GM18868 (cell line): ENCODE measurements at regions not wholly inside any gene's neighbourhood (a gene's known extent, or its start where the extent isn't known, plus 50 kb on each side); places are given as distances from the start of the nearest gene placed in this dataset.
"Not testable (repeated sequence)": the region's sequence is repeated elsewhere in the genome, so short reads cannot be mapped to it uniquely, and the experiment has no call there.

ENCODE experiments used
- ATAC-seq: cut with Tn5 transposase; IDR thresholded peaks from one replicate; pipeline ENCODE4 v1.9.1; 2021; ENCODE audit warnings: mild to moderate bottlenecking, moderate library complexity; ENCODE audit not compliant: unreplicated experiment

DNA sequence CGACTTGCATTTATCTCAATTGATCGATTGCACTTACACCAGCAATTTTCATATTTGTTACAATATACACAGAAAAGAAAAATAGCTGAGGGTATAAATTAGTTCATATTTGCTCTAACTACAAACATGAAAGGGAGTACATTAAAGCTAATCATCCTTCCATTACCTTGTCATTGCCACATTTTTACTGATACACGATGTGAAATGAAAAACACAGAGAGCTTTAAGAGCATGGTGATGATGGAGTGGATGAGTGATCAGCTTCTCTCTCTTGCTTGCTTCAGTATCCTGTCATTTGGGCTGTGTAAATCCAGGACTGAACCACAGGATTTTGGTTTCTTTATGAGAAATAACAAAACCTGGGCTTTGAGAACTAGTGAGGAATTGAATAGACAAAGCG, 1207.5 kb upstream of the GOT2 start:
- no peak for ATAC-seq

DNA sequence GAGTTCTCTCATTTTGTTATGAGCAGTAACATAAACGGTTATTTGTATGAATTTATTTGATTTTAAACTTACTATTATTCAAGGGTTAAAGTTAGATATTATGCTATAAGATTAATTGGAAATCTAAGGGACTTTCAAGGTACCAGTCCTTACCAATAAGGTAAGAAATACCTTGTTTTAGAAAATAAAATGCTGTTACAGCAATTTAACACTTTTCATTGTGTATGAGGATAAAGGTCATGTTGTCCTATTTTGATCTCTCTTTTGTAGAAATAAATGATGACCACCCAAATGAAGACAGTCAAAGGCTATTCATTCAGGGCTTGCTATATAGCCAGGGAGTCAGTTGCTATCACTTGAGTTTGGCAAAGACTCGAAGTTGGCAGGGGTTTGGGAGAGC, 1185.9 kb upstream of the GOT2 start:
- ATAC-seq, result no peak

DNA sequence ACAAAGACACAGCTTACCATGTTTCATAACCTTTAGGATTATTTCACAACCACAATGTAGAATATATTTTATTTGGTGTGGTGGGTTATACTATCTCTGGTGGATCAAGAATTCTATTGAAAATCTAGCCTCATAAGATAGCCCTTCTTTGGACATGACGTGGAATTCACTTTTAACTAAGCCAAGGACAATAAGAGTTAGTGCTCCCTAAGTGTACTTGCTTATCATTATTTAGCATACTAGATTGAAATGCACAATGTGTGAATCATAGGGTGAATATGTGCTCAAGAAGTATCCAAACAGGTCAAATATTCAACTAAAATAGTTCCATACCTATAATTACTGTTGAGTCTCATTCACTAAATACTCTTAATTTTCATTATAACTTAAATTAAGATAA, 1179.5 kb upstream of the GOT2 start:
- no peak for ATAC-seq

DNA sequence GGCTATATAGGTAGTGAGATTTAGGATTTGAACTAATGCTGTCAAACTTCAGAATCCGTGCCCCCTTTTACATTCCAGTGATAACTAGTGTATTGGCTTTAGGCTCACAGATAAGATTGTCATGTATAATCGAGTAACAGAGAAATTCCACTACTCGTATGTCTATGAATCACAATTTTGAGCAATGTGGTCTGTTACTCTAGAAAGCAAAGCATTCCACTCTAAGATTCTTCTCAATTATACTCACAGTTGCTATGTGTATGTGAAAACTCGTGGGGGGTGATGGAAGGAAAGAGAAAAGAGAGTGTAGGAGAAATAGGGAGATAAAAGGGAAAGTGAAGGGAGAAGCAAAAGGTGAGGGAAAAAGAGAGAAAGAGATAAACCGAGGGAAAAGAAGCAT, 1175.1 kb upstream of the GOT2 start:
- ATAC-seq, result no peak

DNA sequence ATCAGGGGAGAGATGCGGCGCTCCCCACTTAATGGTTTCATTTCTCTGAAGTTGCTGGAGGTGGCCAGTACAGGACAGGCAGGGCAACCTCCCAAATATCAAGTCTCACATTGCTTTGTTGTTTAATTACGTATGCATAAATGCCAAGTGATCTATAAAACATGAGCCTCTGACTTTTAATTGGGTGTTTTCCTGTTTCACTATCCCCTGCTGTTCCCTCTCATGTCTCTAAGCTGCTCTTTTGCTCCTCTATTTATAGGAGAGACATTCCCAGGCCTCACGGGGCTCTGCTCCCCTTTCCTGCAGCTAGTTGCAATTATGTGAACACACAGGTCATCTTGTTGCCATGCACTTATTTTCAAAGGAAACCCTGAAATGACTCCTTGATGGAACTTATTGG, 1173.5 kb upstream of the GOT2 start:
- ATAC-seq, result no peak

DNA sequence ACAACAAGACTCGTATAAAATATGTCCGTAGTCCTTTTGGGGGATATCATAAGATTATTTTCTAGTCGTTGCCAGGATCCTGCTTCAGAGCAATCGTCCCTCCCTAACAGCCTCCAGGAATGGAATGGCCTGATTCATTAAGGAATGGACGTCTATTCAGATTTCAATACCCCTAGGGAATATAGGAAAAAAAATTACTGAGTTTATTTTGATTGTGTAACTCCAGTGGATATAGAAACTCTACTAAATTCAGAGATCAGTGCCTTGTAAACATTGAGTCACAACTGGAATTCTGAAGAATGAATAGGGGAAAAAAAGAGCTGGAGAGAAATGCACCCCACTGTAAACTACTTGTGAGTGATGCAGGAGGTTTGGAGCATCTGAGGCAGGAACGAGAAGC, 1171.5 kb upstream of the GOT2 start:
- no peak for ATAC-seq

DNA sequence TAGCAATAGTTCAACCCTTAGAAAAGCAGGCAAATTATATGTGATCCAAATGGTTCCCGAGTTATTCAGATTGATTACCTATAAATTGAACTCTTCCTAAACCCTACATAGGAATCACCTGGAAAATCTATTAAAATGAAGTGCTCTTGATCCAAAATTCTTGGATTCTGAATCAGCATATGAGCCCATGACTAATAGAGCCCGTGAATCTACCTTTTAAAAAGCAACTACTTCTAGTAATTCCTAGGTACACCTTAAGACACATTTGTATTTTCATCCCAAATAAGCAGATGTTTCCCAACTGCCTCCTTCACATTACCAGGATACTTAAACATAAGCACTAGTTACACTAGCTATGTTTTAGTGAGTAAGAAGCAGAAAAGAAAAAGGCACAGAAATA, 1171.0 kb upstream of the GOT2 start:
- ATAC-seq, result no peak

DNA sequence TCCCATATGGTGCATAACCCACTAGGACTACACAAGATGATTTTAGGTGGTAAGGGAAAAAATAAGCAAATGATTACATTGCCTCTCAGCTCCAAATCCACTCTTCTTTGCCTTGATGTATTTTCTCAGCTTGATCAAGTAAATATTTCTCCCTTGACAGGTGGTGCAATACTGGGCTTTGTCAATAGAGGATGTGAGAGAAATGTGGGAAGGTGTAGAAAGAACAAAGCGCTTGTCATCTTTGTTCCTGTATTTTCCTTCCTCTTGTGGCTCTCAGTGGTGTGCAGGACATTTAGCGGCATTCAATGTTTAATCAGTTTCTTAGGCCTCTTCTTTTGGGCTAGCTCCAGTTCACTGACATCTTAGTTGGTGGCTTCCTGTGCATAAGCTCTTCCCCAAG, 1165.8 kb upstream of the GOT2 start:
- ATAC-seq, result no peak

DNA sequence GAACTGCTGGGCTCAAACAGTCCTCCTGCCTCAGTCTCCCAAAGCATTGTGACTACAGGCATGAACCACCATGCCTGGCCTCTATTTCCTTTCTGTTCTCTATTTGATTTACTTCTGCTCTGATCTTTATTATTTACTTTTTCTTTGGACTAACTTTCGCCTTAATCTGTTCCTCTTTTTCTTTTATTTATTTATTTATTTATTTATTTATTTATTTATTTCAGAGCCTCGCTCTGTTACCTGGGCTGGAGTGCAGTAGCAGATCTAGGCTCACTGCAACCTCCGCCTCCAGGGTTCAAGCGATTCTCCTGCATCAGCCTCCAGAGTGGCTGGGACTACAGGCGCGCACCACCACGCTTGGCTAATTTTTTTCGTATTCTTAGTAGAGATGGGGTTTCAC, 1158.3 kb upstream of the GOT2 start:
- ATAC-seq, result no peak

DNA sequence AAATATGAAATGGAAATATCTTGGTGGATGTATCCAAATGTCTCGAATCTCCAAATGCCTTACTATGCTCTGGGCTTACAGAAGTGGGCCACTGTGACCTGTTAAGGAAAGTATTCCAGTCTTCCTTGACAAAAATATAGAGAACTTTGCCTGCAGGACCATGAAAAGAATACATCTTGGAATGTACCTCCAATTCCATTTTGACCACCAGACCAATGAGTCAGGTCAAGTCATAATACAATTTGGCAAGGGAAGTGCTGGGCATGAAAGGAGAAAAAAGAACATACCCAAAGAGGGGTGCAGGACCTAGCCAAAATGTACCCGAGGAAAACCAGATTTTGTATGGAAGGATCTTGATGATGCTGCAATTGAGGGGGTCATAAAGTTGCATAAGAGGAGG, 1153.7 kb upstream of the GOT2 start:
- ATAC-seq, result no peak

DNA sequence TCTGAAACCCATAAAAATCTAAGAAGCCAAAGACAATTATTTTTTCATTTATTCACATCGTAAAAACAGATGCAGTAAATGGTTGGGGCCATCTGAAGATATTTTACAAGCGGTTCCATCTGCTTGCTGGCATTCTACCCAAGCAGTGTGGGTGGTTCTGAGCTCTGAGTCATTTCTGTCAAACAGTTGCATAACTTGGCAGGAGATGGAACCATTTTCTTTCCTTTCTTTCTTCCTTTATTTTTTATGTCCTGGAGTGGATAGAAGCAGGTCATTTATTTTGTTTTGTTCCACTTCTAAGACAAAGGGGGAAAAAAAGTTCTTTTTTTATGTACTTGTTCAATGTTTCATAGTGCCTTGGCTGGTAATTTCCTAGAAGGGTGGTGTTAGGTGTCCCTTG, 1151.9 kb upstream of the GOT2 start:
- no peak for ATAC-seq

DNA sequence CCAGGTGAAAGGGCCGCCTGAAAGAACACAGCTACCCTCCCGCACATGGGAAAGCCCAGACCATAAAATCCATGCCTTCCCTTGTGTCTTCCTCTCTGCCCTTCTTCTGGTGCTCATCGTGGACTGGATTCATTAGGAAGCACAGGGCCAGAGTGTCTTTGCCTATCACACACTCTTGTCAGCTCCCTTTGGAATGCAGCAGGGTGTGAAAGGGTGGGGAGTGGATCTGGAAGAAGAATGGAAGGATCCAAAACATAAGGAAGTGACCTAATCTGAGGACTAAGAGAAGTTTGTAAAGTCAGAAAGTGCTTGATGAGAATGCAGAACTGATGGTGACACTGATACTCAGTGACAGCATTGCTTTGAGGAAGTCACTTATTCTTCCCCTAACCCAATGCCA, 1147.3 kb upstream of the GOT2 start:
- ATAC-seq, result no peak

DNA sequence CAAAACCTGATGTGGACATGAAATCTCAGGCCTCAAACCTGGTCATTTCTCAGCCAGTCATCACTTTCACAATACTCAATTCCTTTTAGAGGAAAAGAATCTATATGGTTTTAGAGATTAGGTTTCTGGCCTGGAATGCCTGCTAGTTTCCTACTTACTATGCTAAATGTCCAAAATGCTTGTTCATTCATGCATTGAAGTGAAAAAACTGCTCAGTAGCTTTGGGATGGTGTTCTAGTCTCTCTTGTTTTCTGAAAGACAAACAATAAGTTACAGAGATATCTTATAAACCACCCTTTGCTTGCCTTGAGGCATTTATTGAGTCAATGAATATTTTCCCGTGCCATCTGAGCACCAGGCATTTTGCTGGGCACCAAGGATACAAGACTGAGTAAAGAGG, 1146.5 kb upstream of the GOT2 start:
- no peak for ATAC-seq

DNA sequence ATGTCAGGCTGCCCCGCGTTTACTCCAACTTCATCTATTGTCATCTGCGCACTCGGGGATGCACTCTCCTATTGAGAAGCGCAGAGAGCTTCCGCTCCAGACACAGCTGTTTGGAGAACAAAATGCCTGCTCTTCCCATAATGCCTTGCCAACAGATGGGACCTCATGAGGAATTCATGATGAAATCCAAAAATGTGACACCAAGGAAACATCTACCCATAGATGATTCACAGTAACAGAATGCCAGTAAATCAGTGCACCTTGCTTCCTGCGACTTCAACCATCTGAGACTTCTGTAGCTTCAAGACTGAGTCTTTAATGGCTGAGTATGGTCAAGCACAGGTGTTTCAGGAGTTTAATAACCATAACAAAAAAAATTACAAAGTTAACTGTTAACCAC, 1144.9 kb upstream of the GOT2 start:
- ATAC-seq, result no peak

DNA sequence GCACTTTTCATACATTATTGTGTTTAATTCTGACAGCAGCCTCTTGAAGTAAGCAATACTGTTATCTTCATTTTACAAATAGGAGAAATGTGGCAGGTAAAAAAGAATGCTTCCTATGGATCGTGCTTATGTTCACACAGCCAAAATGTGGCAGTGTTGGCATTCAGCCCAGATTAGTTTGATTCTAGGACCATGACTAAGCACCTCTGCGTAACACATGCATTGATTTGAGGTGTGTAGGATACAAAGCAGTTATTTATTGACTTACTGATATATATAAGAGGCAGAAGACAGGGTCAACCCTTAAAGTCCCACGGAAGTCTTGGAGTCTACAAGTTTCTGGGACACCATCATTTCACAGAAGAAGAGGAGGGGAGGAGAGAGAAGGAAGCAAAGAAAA, 1144.4 kb upstream of the GOT2 start:
- no peak for ATAC-seq

DNA sequence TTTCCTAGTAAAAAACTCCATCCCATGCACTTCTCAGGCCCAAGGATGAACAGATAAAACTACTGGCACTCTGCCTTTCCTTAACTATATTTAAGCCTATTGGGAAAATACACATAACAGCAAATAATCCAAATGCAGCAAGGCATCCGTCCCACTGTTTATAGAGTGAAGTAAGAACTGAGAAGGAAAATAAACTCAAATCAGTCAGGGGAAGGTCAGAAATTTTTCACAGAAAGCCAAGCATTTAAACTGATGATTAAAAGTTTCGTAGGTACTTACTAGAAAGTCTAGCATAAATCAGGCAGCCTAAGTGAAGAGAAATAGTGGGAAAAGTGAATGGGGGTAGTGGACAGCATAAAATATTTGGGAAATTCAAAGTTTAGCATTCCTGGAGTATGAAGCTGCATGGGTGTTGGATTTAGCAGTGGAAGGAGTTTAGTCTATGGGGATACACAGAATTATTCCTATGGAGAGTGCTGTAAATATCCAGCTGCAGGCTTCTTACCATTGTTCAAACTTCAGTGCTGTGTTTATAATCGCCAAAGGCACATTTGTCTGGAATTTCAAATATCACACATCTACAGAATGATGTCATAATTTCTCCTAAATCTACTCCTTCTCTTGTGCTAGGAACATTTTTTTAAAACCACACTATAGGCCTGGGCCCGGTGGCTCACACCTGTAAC, 1131.0 kb upstream of the GOT2 start:
- ATAC-seq, result no peak

DNA sequence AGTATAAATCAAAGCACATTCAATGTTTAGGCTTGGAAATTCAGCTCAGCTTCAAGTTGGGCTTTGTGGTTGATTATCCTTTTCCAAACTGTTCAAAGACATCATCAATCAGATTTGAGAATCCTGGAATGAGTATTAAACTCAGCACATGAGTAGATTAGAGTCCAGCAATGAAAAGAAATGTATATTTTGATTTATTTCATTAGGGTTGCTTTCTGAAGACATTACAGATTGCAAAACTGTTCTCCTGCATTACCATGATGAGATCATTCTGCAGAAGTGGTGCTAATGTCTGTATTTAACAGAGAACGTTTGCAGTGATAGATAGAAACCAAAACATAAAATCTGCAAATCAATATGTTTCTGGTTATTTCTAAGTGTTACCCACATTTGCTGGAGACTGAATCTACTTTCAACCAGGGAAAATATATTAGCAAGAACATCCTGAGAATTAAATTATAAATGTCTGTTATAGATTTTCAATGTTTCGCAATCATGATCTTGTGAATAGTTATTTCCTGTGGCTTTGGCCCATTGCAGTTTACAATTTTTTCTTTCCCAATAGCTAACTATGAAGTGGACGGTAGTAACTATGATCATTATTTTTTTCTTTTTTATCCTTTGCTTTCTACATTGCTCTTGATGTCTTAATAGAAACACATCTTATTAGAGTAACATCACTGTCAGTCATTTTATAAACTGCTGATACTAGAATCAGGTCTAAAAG, 1125.7 kb upstream of the GOT2 start:
- ATAC-seq, result no peak

DNA sequence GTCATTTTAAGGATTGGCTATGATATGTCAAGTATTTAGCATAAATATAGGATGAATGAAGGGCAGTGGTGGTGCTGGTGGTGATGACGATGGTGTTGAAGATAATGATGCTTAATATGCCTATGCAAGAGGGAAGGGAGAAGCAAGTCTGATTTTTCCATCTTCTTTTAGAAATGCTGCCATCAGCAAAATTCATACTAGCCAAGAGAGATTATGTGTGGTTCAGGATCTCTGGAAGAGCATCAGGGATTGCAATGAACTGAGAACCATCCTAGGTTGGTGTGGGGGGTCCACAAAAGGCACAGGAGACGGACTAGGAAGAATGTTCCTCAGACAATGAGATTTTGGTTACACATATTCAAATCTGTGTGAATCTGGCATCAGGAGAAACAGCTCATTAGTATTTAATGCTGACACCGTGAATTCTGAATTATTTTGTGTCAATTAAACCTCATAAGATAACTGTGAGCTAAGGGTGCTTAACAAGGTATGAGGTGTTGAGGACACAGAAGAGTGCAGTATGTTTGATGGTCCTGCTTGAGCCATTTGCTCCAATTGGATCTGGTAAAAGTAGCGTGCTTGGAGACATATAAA, 1120.8 kb upstream of the GOT2 start:
- no peak for ATAC-seq

DNA sequence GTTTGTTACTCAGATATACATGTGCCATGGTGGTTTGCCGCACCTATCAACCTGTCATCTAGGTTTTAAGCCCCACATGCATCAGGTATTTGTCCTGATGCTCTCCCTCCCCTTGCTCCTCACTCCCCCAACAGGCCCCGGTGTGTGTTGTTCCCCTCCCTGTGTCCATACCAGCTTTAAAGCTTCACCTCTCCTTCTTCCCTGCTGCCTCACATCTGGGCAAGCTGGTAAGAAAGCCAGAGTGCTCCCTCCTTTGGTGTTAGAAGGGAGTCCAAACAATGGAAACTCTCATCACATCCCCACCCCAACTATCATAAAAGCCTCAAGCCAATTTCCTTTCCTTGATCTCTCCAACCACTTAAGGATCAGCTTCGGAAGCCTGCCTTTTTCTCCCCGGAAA, 1115.6 kb upstream of the GOT2 start:
- ATAC-seq, result no peak

DNA sequence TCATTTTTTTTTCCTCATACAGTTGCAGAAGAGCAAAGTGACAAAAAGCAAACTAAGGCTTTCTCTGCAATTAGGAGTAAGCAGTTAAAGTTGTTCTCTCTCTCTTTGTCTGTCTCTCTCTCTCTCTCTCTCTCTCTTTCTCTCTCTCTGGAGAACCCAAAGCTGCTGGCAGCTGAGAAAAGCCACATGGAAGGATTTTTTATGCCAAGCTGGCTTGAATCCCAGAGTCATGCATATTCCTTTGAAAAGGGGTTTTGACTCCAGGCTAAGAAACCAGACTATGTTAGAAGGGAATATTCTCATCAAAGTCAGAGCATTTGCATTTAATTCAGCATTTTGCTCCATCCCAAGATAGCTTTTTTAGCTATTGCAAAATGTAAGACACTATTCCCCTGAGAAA, 1114.2 kb upstream of the GOT2 start:
- no peak for ATAC-seq

DNA sequence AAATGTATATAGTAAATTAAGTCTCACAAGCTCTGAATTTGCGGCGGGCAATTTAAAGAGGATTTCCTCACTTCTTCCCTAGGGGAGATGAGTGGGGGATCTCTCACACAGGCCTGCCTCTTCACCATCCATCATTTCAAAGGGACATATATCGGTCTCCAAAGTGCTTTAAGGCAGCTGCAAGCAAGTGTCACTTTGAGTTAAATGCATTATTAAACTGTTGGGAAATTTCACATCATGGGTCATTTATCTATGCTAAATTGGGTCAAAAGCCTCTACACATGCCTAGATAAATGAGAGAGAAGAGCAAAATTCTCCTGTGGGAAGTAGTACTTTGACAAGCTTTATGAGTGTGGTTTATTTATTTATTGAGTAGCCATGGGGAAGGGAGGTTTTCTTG, 1106.1 kb upstream of the GOT2 start:
- ATAC-seq, result no peak

DNA sequence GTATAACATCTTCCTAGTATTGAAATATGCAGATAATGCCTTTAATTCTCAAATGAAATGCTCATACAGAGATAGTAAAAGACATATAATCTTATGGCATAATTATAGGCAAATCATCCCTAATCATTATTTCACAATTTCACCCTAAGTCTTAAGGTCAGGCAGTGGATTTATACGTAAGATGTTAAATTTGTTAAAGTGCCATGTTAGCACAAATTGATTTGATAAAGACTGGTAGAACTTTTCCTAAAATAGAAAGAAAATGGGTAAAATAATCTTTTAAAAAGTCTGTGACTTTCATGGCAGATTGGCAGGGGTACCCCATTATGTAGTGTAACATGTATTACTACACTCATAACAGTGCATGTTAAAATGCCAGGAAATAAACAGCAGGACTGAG, 1092.7 kb upstream of the GOT2 start:
- ATAC-seq, result no peak

DNA sequence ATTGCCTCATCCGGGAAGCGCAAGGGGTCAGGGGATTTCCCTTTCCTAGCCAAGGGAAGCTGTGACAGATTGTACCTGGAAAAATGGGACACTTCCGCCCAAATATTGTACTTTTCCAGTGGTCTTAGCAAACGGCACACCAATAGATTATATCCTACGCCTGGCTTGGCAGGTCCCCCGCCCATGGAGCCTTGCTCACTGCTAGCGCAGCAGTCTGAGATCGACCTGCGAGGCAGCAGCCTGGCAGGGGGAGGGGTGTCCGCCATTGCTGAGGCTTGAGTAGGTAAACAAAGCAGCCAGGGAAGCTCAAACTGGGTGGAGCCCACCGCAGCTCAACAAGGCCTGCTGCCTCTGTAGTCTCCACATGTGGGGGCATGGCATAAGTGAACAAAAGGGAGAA, 1075.4 kb upstream of the GOT2 start:
- not testable (repeated sequence) for ATAC-seq
